Effector memory CD8-positive, alpha-beta T cell (primary cell): ENCODE measurements at regions not wholly inside any gene's neighbourhood (a gene's known extent, or its start where the extent isn't known, plus 50 kb on each side); places are given as distances from the start of the nearest gene placed in this dataset.

Experiments
- ATAC-seq: fragments of 150-1000 bp; cut with Tn5 transposase; replicated peaks from 2 replicates; pipeline ENCODE4 v1.10.0; 2021; ENCODE audit warnings: mild to moderate bottlenecking, moderate library complexity
- DNase-seq, 3 experiments: peaks; one replicate each; pipeline ENCODE4 v3.0.0; 2021
- H3K27ac Mint-ChIP-seq, 2 donors: one replicate each; pipeline ENCODE4 v1.8.0; 2022; ENCODE audit warnings: mild to moderate bottlenecking in 2 of 2, mixed read lengths in 2 of 2, moderate library complexity in 2 of 2
- H3K27me3 Mint-ChIP-seq, 2 donors: one replicate each; pipeline ENCODE4 v1.8.0; 2022; ENCODE audit warnings: mixed read lengths in 2 of 2
- H3K36me3 Mint-ChIP-seq: one replicate; pipeline ENCODE4 v1.8.0; 2022; ENCODE audit warnings: mild to moderate bottlenecking, moderate library complexity, mixed read lengths; ENCODE audit not compliant: insufficient read depth
- H3K4me1 Mint-ChIP-seq, 2 donors: one replicate each; pipeline ENCODE4 v1.8.0; 2022; ENCODE audit warnings: low read depth in 2 of 2, mixed read lengths in 2 of 2
- H3K4me3 Mint-ChIP-seq, 2 donors: one replicate each; pipeline ENCODE4 v1.8.0; 2022; ENCODE audit warnings: mild to moderate bottlenecking in 2 of 2, mixed read lengths in 2 of 2, moderate library complexity in 2 of 2
- H3K9me3 Mint-ChIP-seq, 2 donors: one replicate each; pipeline ENCODE4 v1.8.0; 2022; ENCODE audit warnings: mixed read lengths in 2 of 2

DNA sequence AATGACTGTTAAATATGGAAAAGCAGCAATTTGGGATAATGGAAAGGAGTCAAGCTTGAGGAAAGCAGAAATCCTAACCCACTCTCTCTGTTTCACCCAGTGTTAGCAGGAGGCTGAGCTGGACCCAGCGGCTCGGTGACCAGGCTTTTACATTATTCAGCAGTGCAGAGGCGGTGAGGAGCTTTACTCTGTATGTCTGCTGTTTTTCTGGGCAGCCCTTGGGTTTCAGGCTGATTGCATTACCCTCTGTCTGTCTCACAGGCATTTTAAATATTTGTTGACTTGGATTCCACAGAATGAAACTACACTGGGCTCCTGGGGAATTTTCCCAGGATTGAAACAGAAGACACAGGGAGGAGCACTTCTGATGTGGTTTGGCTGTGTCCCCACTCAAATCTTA, 368.0 kb downstream of the GALR1 start:
- DNase-seq, result no peak
- H3K9me3 Mint-ChIP-seq, result no peaks in the 10 kb centered on the region
- H3K4me3 Mint-ChIP-seq, result no peak overlapping the region
- no peaks in the 10 kb centered on the region for H3K36me3 Mint-ChIP-seq
- H3K4me1 Mint-ChIP-seq, result peaks cover 11 to 13% of the 10 kb centered on the region in 2 donors
- H3K27ac Mint-ChIP-seq, result no peak overlapping the region
- H3K27me3 Mint-ChIP-seq, result peaks cover 13 to 24% of the 10 kb centered on the region in 2 donors
- ATAC-seq, result no peak

DNA sequence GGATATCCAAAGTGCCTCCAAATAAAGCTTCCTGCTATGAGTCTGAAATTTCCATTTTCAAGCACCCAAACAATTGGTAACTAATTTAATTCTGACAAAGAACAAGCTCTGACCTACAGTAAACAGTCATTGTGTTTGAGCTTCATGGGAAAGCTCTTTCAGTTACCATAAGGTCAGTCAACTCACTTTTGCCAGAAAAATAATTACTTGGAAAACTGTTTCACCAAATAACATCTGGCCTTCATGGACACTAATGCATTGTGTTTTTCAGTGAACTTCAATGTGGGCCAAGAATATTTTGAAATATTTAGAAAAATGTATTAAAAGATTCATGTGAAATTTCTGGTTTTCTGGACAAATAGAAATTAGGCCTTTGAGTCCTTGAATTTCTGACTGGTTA, 369.9 kb downstream of the GALR1 start:
- H3K4me1 Mint-ChIP-seq, result peaks cover 11 to 13% of the 10 kb centered on the region in 2 donors
- no peak for ATAC-seq
- H3K36me3 Mint-ChIP-seq, result no peaks in the 10 kb centered on the region
- no peaks in the 10 kb centered on the region for H3K9me3 Mint-ChIP-seq
- DNase-seq, result no peak
- peaks cover 13% of the 10 kb centered on the region in 2 donors for H3K27me3 Mint-ChIP-seq
- no peak overlapping the region for H3K4me3 Mint-ChIP-seq
- H3K27ac Mint-ChIP-seq, result no peak overlapping the region

DNA sequence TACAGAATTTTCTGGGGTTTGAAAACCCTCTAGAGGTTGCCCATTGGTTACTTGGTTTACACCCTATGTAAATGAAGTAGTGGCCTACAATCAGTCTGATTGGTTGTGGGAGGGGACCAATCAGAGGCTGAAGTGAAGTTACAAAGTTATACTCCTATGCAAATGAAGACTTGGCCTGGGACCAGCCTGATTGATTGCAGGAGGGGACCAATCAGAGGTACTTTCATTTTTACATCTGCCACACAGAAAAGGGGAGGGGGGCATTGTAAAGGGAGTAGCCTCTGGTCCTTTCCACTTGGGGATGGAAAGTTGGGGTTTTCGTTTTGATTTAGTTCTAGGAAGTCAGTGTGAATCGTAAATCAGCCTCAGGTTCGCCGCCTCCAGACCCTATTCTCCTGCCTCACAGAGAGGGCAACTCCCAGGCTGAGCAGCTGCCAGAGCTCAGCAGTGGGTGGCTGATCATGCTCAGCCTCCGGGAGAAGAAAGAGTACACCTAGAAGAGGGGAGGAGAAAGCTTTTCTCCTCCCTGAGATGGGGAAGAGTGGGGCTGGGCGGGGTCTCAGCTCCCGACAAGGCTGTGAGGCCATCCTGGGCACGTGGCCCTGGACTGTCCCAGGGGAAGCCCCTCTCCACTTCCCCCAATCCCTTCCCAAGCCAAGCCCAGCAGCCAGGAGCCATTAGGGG, 372.5 kb downstream of the GALR1 start:
- H3K27me3 Mint-ChIP-seq, result peaks cover 5 to 6% of the 10 kb centered on the region in 2 donors
- H3K9me3 Mint-ChIP-seq, result no peaks in the 10 kb centered on the region
- DNase-seq (peak; percentile 30 to 35 (median 33)), ATAC-seq (peak; percentile 82)
- peak overlapping the region; percentile 29 to 80 for H3K27ac Mint-ChIP-seq
- peak overlapping the region; percentile 66 to 74 for H3K4me3 Mint-ChIP-seq
- peaks cover 11 to 13% of the 10 kb centered on the region in 2 donors for H3K4me1 Mint-ChIP-seq
- no peaks in the 10 kb centered on the region for H3K36me3 Mint-ChIP-seq

DNA sequence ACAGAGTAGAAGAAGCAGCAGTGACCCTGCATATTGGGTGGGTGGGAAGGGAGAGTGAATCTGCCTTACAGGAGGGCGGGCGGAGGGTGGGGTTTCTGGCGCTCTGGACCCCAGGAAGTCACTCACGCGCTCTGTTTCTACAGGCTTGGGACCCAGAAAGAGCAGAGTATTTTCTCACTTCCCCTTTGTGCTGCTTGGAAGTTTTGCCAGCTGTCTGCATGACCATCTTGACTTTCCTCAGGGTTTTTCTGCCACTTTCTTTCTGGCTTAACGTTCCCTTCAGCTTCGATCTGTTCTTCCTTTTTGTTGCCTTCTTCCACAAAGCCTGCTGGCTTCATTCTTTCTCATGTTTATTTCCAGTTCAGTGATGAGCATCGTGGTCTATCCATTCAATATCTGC, 383.1 kb downstream of the GALR1 start:
- Mint-ChIP-seq H3K36me3 (no peaks in the 10 kb centered on the region), H3K4me3 (no peak overlapping the region), H3K9me3 (no peaks in the 10 kb centered on the region)

DNA sequence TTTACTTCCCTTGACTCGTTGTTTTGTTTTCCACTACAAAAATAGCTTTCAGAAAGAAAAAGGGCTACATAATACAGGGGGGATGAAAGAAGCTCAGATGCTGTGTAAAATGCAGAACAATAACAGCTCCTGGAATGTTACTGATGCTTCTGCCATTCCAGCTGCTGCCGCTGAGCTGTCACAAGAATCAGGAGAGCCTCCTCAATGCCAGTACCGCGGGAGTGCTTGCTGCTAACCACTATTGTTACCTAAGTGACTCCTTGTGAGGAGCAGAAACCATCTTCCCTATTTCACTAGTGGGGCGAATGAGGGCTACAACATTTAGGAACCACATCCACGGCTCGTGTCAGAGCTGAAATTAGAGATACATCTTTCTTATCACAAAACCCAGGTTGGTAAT, 384.8 kb downstream of the GALR1 start:
- peaks cover 41 to 71% of the 10 kb centered on the region in 2 donors for H3K27me3 Mint-ChIP-seq
- no peak overlapping the region for H3K27ac Mint-ChIP-seq
- no peaks in the 10 kb centered on the region for H3K4me1 Mint-ChIP-seq
- no peaks in the 10 kb centered on the region for H3K9me3 Mint-ChIP-seq
- ATAC-seq, result no peak
- no peak overlapping the region for H3K4me3 Mint-ChIP-seq
- DNase-seq, result no peak
- H3K36me3 Mint-ChIP-seq, result no peaks in the 10 kb centered on the region

More for the DNA sequence above, 383.1 kb downstream of the GALR1 start:
- no peak for ATAC-seq
- no peak for DNase-seq
- H3K4me1 Mint-ChIP-seq, result no peaks in the 10 kb centered on the region
- no peak overlapping the region for H3K27ac Mint-ChIP-seq
- peaks cover 31 to 53% of the 10 kb centered on the region in 2 donors for H3K27me3 Mint-ChIP-seq

DNA sequence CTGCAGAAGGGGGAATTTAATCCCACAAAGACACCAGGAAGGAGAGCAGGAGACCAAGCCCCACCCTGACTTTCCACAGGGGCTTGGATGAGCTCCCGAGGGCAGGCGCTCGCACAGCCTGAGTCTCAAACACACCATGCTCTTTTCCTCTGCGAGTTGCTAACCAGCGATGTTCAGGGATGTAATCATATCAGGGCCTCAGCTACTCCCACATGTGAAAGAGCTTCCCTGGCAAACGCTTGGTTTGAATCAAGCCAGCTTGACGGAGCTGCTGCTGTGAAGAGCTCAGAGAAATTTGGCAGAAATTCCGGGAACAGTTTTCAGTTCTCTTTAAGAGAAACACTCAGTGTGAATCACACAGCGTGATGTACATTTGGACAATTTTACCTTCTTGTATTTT, 385.8 kb downstream of the GALR1 start:
- no peak for ATAC-seq
- Mint-ChIP-seq H3K4me3 (no peak overlapping the region), H3K4me1 (no peaks in the 10 kb centered on the region), H3K27me3 (peaks cover 50 to 80% of the 10 kb centered on the region in 2 donors), H3K9me3 (no peaks in the 10 kb centered on the region), H3K36me3 (no peaks in the 10 kb centered on the region), H3K27ac (no peak overlapping the region)
- DNase-seq, result no peak

DNA sequence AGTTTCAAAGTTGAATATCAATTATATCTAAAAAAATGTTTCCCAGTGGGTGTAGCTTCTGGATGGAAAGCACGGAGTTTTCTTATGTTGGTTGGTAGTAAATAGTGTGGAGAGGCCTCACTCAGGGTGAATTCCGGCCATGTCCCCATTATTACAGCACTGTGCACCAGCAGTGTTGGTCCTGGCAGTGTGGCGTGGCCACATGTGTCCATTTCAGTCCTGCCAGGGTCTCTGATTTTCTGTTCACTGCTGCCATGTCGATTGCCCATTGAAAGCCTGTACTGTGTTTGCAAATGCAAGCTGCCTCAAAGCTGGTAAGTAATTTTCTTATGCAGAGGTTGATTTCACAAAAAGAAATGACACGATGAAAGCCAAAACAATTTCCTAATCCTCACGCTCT, 386.2 kb downstream of the GALR1 start:
- Mint-ChIP-seq H3K27me3 (peaks cover 54 to 84% of the 10 kb centered on the region in 2 donors), H3K4me3 (no peak overlapping the region), H3K4me1 (no peaks in the 10 kb centered on the region), H3K36me3 (no peaks in the 10 kb centered on the region), H3K27ac (no peak overlapping the region), H3K9me3 (no peaks in the 10 kb centered on the region)
- ATAC-seq (no peak), DNase-seq (no peak)

DNA sequence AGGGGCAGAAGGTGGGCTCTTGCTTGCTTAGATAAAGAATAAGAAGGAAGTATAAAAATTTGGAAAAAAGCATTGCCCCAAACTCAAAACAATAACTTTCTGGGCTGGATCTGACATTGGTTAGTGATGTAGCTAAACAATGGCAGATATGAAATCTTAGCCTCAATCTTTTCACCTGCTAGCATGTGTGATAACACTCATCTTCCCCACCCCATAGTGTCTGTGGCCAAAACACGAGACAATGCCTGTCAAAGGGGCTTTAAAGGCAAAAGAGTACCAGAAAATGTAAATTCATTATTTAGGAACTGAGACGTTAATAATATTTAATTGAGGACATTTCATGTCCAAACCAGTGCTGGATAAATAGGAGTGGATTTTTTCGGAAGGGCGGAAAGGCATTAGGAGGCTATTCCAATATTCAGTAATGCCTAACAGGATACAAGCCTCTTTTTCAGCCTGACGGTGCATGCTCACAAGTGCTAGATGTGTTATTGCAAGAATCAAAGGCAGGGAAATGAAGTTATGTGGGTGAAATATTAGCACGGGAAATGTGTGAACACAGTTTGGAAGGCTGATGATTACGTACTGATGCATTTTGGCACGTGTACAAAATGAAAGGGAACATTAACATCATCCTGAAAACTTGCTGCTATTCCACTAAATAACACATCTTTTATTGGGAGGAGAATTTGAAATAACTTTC, 395.7 kb downstream of the GALR1 start:
- Mint-ChIP-seq H3K27ac (peak overlapping the region in 1 of 2 donors; percentile 26), H3K4me1 (peaks cover 6 to 9% of the 10 kb centered on the region in 2 donors), H3K9me3 (no peaks in the 10 kb centered on the region), H3K4me3 (peak overlapping the region in 1 of 2 donors; percentile 45), H3K27me3 (peaks cover 12 to 36% of the 10 kb centered on the region in 2 donors), H3K36me3 (no peaks in the 10 kb centered on the region)
- ATAC-seq (peak; percentile 85), DNase-seq (no peak)

DNA sequence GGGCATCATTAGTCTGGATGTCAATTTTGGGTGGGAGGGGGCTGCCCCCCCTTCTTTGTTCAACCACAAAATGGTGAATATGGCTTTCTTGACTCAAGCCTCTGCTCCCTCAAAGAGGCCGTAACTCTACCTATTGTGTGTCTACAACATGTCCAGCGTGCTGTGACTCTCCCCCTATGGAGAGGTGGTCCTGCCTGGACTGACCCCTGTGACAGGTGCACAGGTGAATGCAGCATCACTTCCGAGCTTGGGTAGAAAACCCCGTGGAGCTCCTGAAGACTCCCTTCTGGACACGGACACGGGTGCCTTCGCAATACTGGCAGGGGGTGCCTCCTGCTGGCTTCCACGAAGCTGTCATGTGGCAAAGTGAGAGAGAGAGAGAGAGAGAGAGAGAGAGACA, 397.8 kb downstream of the GALR1 start:
- no peaks in the 10 kb centered on the region for H3K9me3 Mint-ChIP-seq
- ATAC-seq (no peak), DNase-seq (no peak)
- no peaks in the 10 kb centered on the region for H3K36me3 Mint-ChIP-seq
- no peak overlapping the region for H3K27ac Mint-ChIP-seq
- peaks cover 6 to 9% of the 10 kb centered on the region in 2 donors for H3K4me1 Mint-ChIP-seq
- peaks cover 0 to 38% of the 10 kb centered on the region in 2 donors for H3K27me3 Mint-ChIP-seq
- no peak overlapping the region for H3K4me3 Mint-ChIP-seq

DNA sequence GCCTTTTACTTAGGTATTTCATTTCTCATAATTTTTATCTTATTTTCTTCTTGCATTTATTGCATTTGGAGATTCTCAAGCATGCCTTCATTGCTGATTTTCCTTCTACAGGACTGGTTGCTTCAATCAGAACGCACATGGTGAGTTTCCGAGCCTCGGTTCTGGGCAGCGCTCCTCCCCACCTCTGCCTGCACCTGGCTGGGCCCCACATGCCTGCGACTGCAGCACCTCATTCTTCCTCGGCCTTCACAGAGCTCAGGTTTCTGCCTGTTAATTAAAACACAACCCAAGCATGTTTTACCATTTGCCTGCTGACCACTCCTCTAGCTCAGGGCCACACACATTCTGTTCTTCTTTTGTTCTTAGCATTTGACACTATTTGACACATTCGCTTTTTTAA, 398.8 kb downstream of the GALR1 start:
- Mint-ChIP-seq H3K36me3 (no peaks in the 10 kb centered on the region), H3K9me3 (no peaks in the 10 kb centered on the region), H3K4me3 (no peak overlapping the region), H3K4me1 (peaks cover 6 to 9% of the 10 kb centered on the region in 2 donors), H3K27me3 (peaks cover 0 to 38% of the 10 kb centered on the region in 2 donors), H3K27ac (no peak overlapping the region)
- no peak for DNase-seq
- ATAC-seq, result no peak

DNA sequence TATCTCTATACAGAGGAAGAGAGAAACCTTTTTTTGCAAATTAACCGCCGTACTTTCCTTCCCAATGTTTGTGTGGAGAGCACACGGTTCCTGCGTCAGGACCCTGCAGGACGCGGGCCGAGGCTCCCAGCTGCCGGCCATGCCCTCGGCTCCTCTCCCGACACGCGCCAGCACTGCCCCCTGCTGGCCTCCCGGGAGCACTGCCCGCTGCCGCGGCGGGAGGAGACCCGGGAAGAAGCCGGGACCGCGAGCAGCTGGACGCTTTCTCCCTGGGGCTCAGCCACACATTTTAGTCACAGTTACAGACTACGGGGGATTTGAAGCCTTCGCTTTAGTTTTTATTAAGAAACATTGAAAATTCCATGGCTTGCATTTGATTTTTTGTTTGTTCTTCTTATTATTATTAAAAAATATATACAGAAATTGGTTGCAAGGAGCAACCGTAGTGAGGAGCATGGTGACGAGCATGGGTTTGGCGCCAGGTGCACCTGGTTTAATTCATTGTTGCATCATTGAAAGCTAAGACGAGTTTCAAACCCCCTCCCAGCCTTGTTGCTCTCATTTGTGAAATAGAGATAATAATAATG, 401.2 kb downstream of the GALR1 start:
- Mint-ChIP-seq H3K36me3 (no peaks in the 10 kb centered on the region), H3K9me3 (no peaks in the 10 kb centered on the region), H3K4me3 (no peak overlapping the region), H3K27ac (no peak overlapping the region), H3K4me1 (peaks cover 5 to 6% of the 10 kb centered on the region in 2 donors), H3K27me3 (peaks cover 13 to 62% of the 10 kb centered on the region in 2 donors)
- DNase-seq (peak; percentile 48 to 55 (median 52)), ATAC-seq (peak; percentile 62)

DNA sequence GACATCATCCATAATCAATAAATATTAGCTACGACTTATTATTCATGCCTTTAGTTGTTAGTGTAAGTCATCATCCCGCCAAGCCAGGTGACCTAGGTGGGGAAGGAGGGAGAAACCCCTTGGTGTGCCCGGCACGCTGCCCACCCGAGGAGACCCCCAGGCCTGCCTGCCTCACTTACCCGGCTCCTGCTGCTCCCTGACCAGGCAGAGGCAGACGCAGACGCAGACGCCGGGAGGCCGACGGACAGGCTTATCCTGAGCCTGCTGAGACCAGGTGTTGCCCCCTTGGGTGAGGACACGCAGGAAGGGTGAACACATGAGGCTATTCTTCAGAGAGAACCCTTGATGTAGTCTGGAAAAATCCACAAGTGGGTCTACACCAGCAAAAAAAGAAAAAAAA, 401.8 kb downstream of the GALR1 start:
- Mint-ChIP-seq H3K4me3 (no peak overlapping the region), H3K36me3 (no peaks in the 10 kb centered on the region)

DNA sequence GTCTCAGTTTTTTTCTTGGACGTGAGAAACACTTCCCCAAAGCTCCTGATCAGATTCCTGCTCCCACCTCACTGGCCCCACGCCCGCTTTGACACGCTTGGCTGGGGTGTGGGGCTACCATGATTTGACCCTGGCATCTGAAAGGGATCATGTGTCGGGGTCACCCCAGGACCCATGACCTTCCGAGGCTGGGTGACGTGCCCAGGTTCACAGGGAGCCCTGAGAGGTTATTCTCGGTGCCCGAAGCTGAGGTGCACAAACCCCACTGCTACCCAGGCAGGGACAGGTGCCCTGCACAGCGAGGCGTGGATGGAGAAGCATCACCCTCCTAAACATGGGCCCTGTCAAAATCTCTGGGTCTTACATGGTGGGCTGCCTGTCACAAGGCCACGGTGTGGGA, 404.1 kb downstream of the GALR1 start:
- Mint-ChIP-seq H3K4me1 (no peaks in the 10 kb centered on the region), H3K27ac (no peak overlapping the region), H3K9me3 (no peaks in the 10 kb centered on the region), H3K4me3 (no peak overlapping the region), H3K36me3 (no peaks in the 10 kb centered on the region), H3K27me3 (peaks cover 13 to 73% of the 10 kb centered on the region in 2 donors)
- no peak for DNase-seq
- ATAC-seq, result no peak

More for the DNA sequence above, 401.8 kb downstream of the GALR1 start:
- Mint-ChIP-seq H3K27ac (no peak overlapping the region), H3K27me3 (peaks cover 13 to 60% of the 10 kb centered on the region in 2 donors), H3K9me3 (no peaks in the 10 kb centered on the region), H3K4me1 (peaks cover 0 to 2% of the 10 kb centered on the region in 2 donors)
- no peak for DNase-seq
- ATAC-seq, result no peak

DNA sequence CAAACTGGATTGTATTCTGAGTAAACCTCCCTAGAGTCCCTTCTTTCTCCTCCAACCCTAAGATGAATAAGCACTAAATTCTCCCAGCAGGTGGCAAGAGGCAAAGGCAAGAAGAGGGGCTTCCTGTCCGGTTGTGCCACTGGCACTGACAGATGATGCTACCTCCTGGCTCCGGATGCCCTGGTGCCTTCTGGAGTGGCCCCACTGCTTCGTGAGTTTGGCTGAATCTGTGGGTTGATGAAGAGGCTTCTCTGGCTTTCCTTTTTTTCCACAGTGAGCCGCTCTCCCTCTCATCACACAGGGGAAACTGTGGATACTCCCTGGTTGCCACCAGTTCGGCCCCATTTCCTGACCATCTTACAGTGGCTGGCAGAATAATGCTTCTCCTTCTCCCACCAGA, 404.7 kb downstream of the GALR1 start:
- H3K27me3 Mint-ChIP-seq, result peaks cover 17 to 77% of the 10 kb centered on the region in 2 donors
- H3K36me3 Mint-ChIP-seq, result no peaks in the 10 kb centered on the region
- no peak overlapping the region for H3K4me3 Mint-ChIP-seq
- ATAC-seq (no peak), DNase-seq (no peak)
- H3K4me1 Mint-ChIP-seq, result no peaks in the 10 kb centered on the region
- no peaks in the 10 kb centered on the region for H3K9me3 Mint-ChIP-seq
- no peak overlapping the region for H3K27ac Mint-ChIP-seq
